Colon (tissue), 2 donors: ENCODE measurements at regions not wholly inside any gene's neighbourhood (a gene's known extent, or its start where the extent isn't known, plus 50 kb on each side); places are given as distances from the start of the nearest gene placed in this dataset.
"Not testable (repeated sequence)": the region's sequence is repeated elsewhere in the genome, so short reads cannot be mapped to it uniquely, and the experiment has no call there.

Source experiments
- FAIRE-seq: peaks from 2 replicates; lab custom pipeline; 2012; peaks lifted over from hg19 to GRCh38; lab: Jason Lieb, UNC
- donor health status: control.
- donor health status: control.

- FAIRE-seq: no peak
Measured at GRCh38 chr15:23924686-23925085, 237.6 kb upstream of the NDN start.

GRCh38 chr15:23954931-23955330, 267.8 kb upstream of the NDN start:
- no peak for FAIRE-seq

- FAIRE-seq: no peak
Measured at GRCh38 chr15:23983500-23984259, 296.6 kb upstream of the NDN start.

- no peak for FAIRE-seq
Measured at GRCh38 chr15:23994273-23994672, 307.2 kb upstream of the NDN start.

- no peak for FAIRE-seq
Measured at GRCh38 chr15:23998056-23998455, 311.0 kb upstream of the NDN start.

- FAIRE-seq: no peak
Measured at GRCh38 chr15:24008476-24008875, 321.4 kb upstream of the NDN start.

- no peak for FAIRE-seq
Measured at GRCh38 chr15:24017470-24017869, 330.4 kb upstream of the NDN start.

GRCh38 chr15:24039683-24040082, 352.6 kb upstream of the NDN start:
- no peak for FAIRE-seq

GRCh38 chr15:24054547-24055245, 367.6 kb upstream of the NDN start:
- FAIRE-seq: no peak

GRCh38 chr15:24067733-24068501, 380.8 kb upstream of the NDN start:
- FAIRE-seq: no peak

- peak; percentile 57 for FAIRE-seq
Measured at GRCh38 chr15:24075420-24076089, 388.4 kb upstream of the NDN start.

- no peak for FAIRE-seq
Measured at GRCh38 chr15:24076090-24076784, 389.1 kb upstream of the NDN start.

GRCh38 chr15:24078310-24079029, 391.4 kb upstream of the NDN start:
- no peak for FAIRE-seq

GRCh38 chr15:24088941-24089340, 401.8 kb upstream of the NDN start:
- FAIRE-seq: not testable (repeated sequence)

GRCh38 chr15:24101503-24101902, 414.4 kb upstream of the NDN start:
- not testable (repeated sequence) for FAIRE-seq

GRCh38 chr15:24107524-24107923, 420.4 kb upstream of the NDN start:
- not testable (repeated sequence) for FAIRE-seq

GRCh38 chr15:24107948-24108347, 420.8 kb upstream of the NDN start:
- not testable (repeated sequence) for FAIRE-seq

GRCh38 chr15:24108349-24108748, 421.2 kb upstream of the NDN start:
- not testable (repeated sequence) for FAIRE-seq

GRCh38 chr15:24139622-24140021, 452.5 kb upstream of the NDN start:
- FAIRE-seq: not testable (repeated sequence)

- FAIRE-seq: not testable (repeated sequence)
Measured at GRCh38 chr15:24145070-24145469, 458.0 kb upstream of the NDN start.

GRCh38 chr15:24146251-24146650, 459.1 kb upstream of the NDN start:
- FAIRE-seq: no peak
